VCaP (cell line): ENCODE measurements at regions not wholly inside any gene's neighbourhood (a gene's known extent, or its start where the extent isn't known, plus 50 kb on each side); places are given as distances from the start of the nearest gene placed in this dataset.
A peak's percentile ranks its signal among the peaks of the same experiment; 100 is the strongest.

ENCODE experiments used
- H3K27ac ChIP-seq: fragments of 450-650 bp; 2 replicates; pipeline ENCODE4 v1.5.1; 2017
- CTCF ChIP-seq: fragments of 450-650 bp; conservative IDR thresholded peaks from 2 replicates; pipeline ENCODE4 v1.5.1; 2017; ENCODE audit warnings: mild to moderate bottlenecking, moderate library complexity

DNA sequence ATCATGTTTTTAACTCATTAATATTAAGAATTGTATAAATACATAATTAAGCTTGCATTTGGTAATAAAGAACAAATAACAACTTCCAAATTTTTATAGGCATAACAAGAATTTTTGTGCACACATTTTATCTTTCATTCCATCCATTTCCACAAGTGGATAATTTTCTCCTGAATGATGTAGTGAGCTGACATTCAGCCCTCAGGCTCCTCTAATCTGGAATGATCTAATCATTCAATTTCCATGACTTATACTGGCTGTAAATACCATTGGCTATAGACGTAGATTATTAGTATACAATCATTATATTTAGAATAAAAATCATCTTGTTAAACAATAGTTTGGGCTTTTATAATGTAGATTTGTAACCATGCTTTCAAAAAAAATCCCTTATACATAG, 287.2 kb upstream of the GHITM start:
- no peak for TF ChIP-seq CTCF
- no peak overlapping the region for H3K27ac ChIP-seq

DNA sequence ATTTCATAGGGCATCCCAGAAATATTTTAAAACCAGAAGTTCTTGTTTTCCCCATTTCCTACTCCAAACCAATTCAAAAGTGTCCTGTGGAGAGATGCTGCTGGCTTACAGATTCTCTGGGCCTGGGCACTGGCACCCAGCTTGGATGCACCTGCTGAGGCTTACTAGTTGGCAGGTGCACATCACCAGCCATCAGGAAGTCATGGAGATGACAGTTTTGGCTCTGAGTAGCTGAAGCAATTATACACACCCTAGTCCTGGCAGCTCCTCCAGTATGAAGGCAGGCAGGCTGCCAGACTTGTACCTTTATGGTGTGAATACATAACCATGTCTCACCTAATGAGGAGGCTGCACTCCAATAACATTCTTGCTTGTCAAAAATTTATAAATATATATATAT, 276.6 kb upstream of the GHITM start:
- TF ChIP-seq CTCF: no peak
- no peak overlapping the region for H3K27ac ChIP-seq

DNA sequence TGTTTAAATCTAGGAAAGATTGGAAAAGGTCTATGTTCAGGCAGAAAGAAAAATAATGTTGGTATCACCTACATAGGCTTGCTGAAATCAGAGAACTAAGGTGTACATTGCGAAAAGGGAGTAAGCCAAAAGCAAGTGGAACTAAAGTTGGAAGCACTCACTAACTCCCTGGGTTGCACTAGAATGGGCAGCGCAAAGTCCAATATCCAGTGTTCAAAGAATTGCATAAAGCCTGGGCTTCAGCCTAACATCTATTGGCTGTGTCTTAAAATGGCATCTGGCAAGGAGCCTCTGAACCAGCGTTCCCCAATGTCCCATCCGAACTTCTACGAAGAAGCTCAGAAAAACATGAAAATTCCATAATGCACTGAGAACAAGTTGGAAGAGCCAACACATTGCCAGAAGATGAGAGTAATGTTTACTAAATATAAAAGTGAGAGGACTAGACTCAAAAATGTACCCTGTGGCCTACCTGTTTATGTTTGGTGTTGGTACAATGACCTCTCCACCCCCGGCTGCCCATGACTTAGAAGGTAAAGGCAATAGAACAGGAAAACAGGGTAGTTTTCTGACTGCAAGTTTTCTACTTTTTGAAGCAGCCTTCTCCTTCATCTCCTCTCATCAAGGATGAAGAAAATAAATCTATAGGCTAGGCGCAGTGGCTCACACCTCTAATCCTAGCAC, 275.9 kb upstream of the GHITM start:
- no peak overlapping the region for H3K27ac ChIP-seq
- no peak for TF ChIP-seq CTCF

DNA sequence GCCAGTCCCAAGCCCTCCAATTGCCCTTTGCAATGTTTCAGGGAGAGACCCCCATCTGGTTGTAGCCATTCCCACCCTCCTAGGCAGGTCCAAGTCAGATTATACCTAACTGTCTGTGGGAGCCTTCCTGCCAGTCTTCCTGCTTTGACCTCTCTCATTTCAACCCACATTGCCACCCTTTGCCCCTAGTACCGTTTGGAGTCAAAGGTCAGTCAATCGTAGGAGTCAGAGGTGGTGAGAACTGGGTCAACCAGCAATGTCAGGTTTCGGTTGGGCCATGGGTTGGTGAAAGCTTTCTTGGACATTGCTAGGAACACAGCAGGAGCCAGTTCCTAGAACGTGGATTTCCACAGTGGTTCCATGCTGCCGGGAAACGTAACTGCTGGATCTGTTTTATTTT, 269.4 kb upstream of the GHITM start:
- H3K27ac ChIP-seq: no peak overlapping the region
- TF ChIP-seq CTCF: no peak

DNA sequence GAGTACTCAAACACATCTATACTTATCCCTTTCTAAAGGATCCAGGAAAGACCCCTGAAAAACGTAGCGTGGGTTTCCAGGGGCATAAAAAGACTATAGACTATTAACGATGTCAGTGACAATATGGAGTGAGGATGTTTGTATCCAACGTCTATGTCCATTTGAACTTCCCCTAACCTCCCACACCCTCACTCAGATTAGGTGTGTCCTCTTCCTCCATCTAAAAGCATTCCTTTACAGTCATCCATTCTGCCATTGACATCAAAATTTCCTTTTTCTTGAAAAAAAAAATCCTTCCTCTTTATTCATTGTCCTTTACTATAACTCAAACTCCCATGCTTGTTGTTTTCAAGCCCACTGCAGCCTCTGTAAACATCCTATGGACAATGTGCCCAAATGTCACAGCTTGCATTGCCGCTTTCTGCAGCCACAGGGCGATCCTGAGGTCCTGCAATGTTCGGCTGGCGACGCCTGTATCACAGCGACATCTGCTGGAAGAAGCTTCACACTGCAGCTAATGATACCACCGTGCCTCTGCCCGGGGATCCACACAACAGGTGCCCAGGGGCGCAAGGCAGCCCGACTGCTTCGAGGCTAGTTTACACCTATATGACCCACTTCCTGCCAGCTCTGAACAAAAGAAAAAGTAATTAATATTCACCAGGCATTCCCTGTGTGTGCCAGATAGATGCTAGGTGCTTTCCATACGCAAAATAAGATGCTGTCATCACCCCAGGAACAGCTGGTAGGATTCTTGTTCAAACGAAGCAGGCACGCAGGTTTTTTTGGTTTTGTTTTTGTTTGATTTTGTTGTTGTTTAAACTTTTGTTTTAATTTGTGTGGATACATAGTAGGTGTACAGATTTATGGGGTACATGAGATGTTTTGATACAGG, 267.9 kb upstream of the GHITM start:
- no peak overlapping the region for H3K27ac ChIP-seq

DNA sequence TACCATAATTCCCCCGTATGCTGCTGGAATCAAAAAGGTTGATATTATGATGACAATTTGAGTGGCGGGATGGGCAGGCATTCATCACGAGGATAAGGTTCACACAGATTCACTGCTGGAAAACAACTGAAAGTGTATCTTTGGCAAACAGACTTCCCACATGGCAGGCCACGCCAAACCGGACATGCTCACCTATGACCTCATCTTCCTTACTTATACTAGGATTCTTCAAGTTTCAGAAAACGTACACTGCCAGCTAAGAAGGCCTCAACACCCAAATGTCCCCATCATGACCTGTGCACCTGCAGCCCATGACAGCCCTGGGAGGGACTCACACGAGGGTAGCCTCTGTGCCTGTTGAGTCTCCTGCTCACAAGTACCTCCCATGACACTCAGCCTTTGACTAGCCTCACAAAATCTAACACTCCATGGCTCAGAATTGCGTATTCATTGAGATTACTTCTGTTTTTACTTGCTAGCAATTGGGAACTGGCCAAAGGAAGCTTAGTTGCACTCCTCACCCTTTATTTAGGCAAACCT, 259.0 kb upstream of the GHITM start:
- no peak for TF ChIP-seq CTCF

More for the DNA sequence above, 267.9 kb upstream of the GHITM start:
- TF ChIP-seq CTCF: peak; percentile 95

DNA sequence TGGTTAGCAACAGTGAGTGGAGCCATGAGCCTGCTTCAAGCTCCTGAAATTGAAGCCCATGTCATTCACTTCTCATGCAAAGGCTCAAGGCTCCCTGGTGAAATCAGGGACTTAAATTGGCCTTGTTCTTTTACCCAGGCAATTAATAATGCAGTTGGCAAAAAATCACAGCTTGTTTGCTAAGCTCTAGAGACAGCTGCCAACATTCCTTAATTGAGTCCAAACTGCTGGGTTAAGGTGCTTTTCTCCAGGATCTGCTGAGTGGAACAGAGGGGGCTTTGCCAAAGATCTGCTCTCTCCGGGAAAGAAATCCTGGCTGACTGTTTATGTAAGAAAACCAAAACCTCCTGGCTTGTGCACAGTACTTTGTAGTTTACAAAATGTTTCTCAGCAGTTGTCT, 257.6 kb upstream of the GHITM start:
- H3K27ac ChIP-seq: 0 out of 2 replicates have a peak overlapping the region, but pooled peaks have one; percentile 11
- no peak for TF ChIP-seq CTCF

More for the DNA sequence above, 259.0 kb upstream of the GHITM start:
- H3K27ac ChIP-seq: no peak overlapping the region
